H9 (cell line): ENCODE measurements at regions not wholly inside any gene's neighbourhood (a gene's known extent, or its start where the extent isn't known, plus 50 kb on each side); places are given as distances from the start of the nearest gene placed in this dataset.

Experiments
- DNase-seq: peaks from one replicate; pipeline ENCODE4 v3.0.0-alpha.2; 2017
- H2AFZ ChIP-seq: one replicate; pipeline ENCODE4 v1.6.1; 2013; ENCODE audit warnings: mild to moderate bottlenecking, low read length, control low read depth, moderate library complexity
- H2AK5ac ChIP-seq: 2 replicates; pipeline ENCODE4 v1.6.1; 2013; ENCODE audit warnings: low read length, control low read depth, mixed read lengths; ENCODE audit not compliant: insufficient read length
- H2BK120ac ChIP-seq: one replicate; pipeline ENCODE4 v1.6.1; 2013; ENCODE audit warnings: low read depth, mild to moderate bottlenecking, low read length, control low read depth, inconsistent platforms; ENCODE audit not compliant: poor library complexity, severe bottlenecking
- H2BK12ac ChIP-seq: 2 replicates; pipeline ENCODE4 v1.6.1; 2013; ENCODE audit warnings: low read length, control low read depth, mixed read lengths, low read depth; ENCODE audit not compliant: insufficient read length
- H2BK15ac ChIP-seq: 2 replicates; pipeline ENCODE4 v1.6.1; 2013; ENCODE audit warnings: low read depth, low read length, control low read depth
- H2BK20ac ChIP-seq: one replicate; pipeline ENCODE4 v1.6.1; 2013; ENCODE audit warnings: low read depth, mild to moderate bottlenecking, low read length, control low read depth, inconsistent platforms; ENCODE audit not compliant: poor library complexity, severe bottlenecking
- H2BK5ac ChIP-seq: 2 replicates; pipeline ENCODE4 v1.6.1; 2013; ENCODE audit warnings: low read length, control low read depth, mixed read lengths; ENCODE audit not compliant: insufficient read length
- H3K14ac ChIP-seq: 2 replicates; pipeline ENCODE4 v1.6.1; 2013; ENCODE audit warnings: low read length, control low read depth; ENCODE audit not compliant: insufficient read depth
- H3K18ac ChIP-seq: 2 replicates; pipeline ENCODE4 v1.6.1; 2013; ENCODE audit warnings: low read depth, mild to moderate bottlenecking, mixed read lengths, low read length, control low read depth; ENCODE audit not compliant: insufficient read length
- H3K23ac ChIP-seq: 2 replicates; pipeline ENCODE4 v1.6.1; 2013; ENCODE audit warnings: low read length, control low read depth, mixed read lengths, low read depth; ENCODE audit not compliant: insufficient read length
- H3K23me2 ChIP-seq: 2 replicates; pipeline ENCODE4 v1.6.1; 2013; ENCODE audit warnings: low read depth, mild to moderate bottlenecking, mixed read lengths, low read length, control low read depth; ENCODE audit not compliant: insufficient read length, poor library complexity, severe bottlenecking
- H3K27ac ChIP-seq: 2 replicates; pipeline ENCODE4 v1.5.1; 2013; ENCODE audit warnings: low read length, control low read depth, mixed read lengths, low read depth; ENCODE audit not compliant: insufficient read length
- H3K27me3 ChIP-seq: 2 replicates; pipeline ENCODE4 v1.6.1; 2013; ENCODE audit warnings: low read length, control low read depth, inconsistent platforms; ENCODE audit not compliant: insufficient read depth
- H3K4ac ChIP-seq: 2 replicates; pipeline ENCODE4 v1.6.1; 2013; ENCODE audit warnings: low read depth, mild to moderate bottlenecking, control low read depth, inconsistent platforms, low read length, moderate library complexity
- H3K4me1 ChIP-seq: 2 replicates; pipeline ENCODE4 v1.6.1; 2013; ENCODE audit warnings: low read length, control low read depth, inconsistent platforms; ENCODE audit not compliant: insufficient read depth
- H3K4me2 ChIP-seq: 2 replicates; pipeline ENCODE4 v1.6.1; 2013; ENCODE audit warnings: low read length, control low read depth, mixed read lengths; ENCODE audit not compliant: insufficient read length, insufficient read depth
- H3K56ac ChIP-seq: 2 replicates; pipeline ENCODE4 v1.6.1; 2013; ENCODE audit warnings: low read depth, mild to moderate bottlenecking, mixed read lengths, low read length, control low read depth; ENCODE audit not compliant: insufficient read length
- H3K79me1 ChIP-seq: 2 replicates; pipeline ENCODE4 v1.6.1; 2013; ENCODE audit warnings: low read depth, mild to moderate bottlenecking, moderate library complexity, low read length, control low read depth, inconsistent platforms; ENCODE audit not compliant: insufficient read depth, poor library complexity, severe bottlenecking
- H3K79me2 ChIP-seq: 2 replicates; pipeline ENCODE4 v1.6.1; 2013; ENCODE audit warnings: low read length, control low read depth, inconsistent platforms; ENCODE audit not compliant: insufficient read depth
- H3K9ac ChIP-seq: 2 replicates; pipeline ENCODE4 v1.6.1; 2013; ENCODE audit warnings: low read length, control low read depth, mixed read lengths; ENCODE audit not compliant: insufficient read length; ENCODE audit errors: extremely low read depth
- H3K9me3 ChIP-seq: one replicate; pipeline ENCODE4 v1.6.1; 2013; ENCODE audit warnings: low read depth, low read length, inconsistent platforms; ENCODE audit not compliant: control insufficient read depth
- H3T11ph ChIP-seq: one replicate; pipeline ENCODE4 v1.6.1; 2013; ENCODE audit warnings: mild to moderate bottlenecking, low read length, control low read depth, inconsistent platforms
- H4K20me1 ChIP-seq: one replicate; pipeline ENCODE4 v1.6.1; 2013; ENCODE audit not compliant: control insufficient read depth, insufficient read length, insufficient read depth
- H4K5ac ChIP-seq: 2 replicates; pipeline ENCODE4 v1.6.1; 2013; ENCODE audit warnings: low read depth, mild to moderate bottlenecking, mixed read lengths, low read length, control low read depth; ENCODE audit not compliant: insufficient read length
- H4K8ac ChIP-seq: replicated peaks from 2 replicates; pipeline ENCODE4 v1.6.1; 2013; ENCODE audit warnings: low read length, control low read depth, mixed read lengths, low read depth; ENCODE audit not compliant: insufficient read length
- H4K91ac ChIP-seq: 2 replicates; pipeline ENCODE4 v1.6.1; 2013; ENCODE audit warnings: low read depth, mild to moderate bottlenecking, moderate library complexity, mixed read lengths, low read length, control low read depth; ENCODE audit not compliant: insufficient read length
- H3K27ac Mint-ChIP-seq, 3 experiments: 2 replicates in 2 of 3; 3 replicates in 1 of 3; pipeline ENCODE4 v1.8.0; 2020 to 2021; ENCODE audit warnings: mixed read lengths in 3 of 3, mild to moderate bottlenecking in 1 of 3, moderate library complexity in 1 of 3
- H3K27me3 Mint-ChIP-seq: 2 replicates; pipeline ENCODE4 v1.8.0; 2021; ENCODE audit warnings: low read depth, mild to moderate bottlenecking, moderate library complexity, mixed read lengths
- H3K36me3 Mint-ChIP-seq, 3 experiments: 2 replicates in 2 of 3; 3 replicates in 1 of 3; pipeline ENCODE4 v1.8.0; 2020 to 2021; ENCODE audit warnings: low read depth in 3 of 3, mixed read lengths in 3 of 3; ENCODE audit not compliant: insufficient read depth in 1 of 3
- H3K4me1 Mint-ChIP-seq, 2 experiments: 2 replicates each; pipeline ENCODE4 v1.8.0; 2020; ENCODE audit warnings: mixed read lengths in 2 of 2
- H3K4me3 Mint-ChIP-seq, 2 experiments: 2 replicates in 1 of 2; 3 replicates in 1 of 2; pipeline ENCODE4 v1.8.0; 2020 to 2021; ENCODE audit warnings: mild to moderate bottlenecking in 2 of 2, mixed read lengths in 2 of 2, moderate library complexity in 1 of 2
- H3K9me3 Mint-ChIP-seq, 2 experiments: 2 replicates in 1 of 2; 3 replicates in 1 of 2; pipeline ENCODE4 v1.8.0; 2020; ENCODE audit warnings: mild to moderate bottlenecking in 2 of 2, mixed read lengths in 2 of 2, moderate library complexity in 1 of 2
- CTCF ChIP-seq: fragments of 200-600 bp; sonication (generic); conservative IDR thresholded peaks from 3 replicates; pipeline ENCODE4 v1.8.0; 2021; ENCODE audit warnings: antibody characterized with exemption, mild to moderate bottlenecking
- WGBS: extraction: QIAGEN DNeasy Blood & Tissue Kit; methylation state at CpG from one replicate; pipeline ENCODE4 v1.1.7; 2013; ENCODE audit warnings: missing lambda C conversion rate, low lambda C conversion rate, mixed read lengths; ENCODE audit not compliant: insufficient read length; ENCODE audit errors: extremely low coverage; 5-methylcytosine and 5-hydroxymethylcytosine counted together

- Histone ChIP-seq H3K56ac (no peak overlapping the region), H2BK120ac (no peak overlapping the region), H2AK5ac (no peak overlapping the region), H3K79me2 (no peaks in the 10 kb centered on the region), H2BK15ac (no peak overlapping the region), H3K27ac (no peak overlapping the region), H4K5ac (no peak overlapping the region), H3T11ph (no peak overlapping the region), H3K14ac (no peak overlapping the region), H3K4ac (no peak overlapping the region), H2BK20ac (no peak overlapping the region), H4K91ac (no peak overlapping the region), H4K8ac (no peak overlapping the region), H3K23me2 (no peaks in the 10 kb centered on the region), H3K79me1 (no peaks in the 10 kb centered on the region), H2BK5ac (no peak overlapping the region), H3K23ac (no peak overlapping the region), H3K4me1 (peaks cover 15% of the 10 kb centered on the region; the same call in 1 of the 2 replicates), H3K18ac (no peak overlapping the region), H4K20me1 (no peaks in the 10 kb centered on the region), H2AFZ (no peak overlapping the region), H3K9ac (no peak overlapping the region), H2BK12ac (no peak overlapping the region), H3K4me2 (no peak overlapping the region), H3K27me3 (no peaks in the 10 kb centered on the region), H3K9me3 (no peaks in the 10 kb centered on the region)
- H3K27ac Mint-ChIP-seq, result no peak overlapping the region; a peak in 1 of 7 replicates
- DNase-seq, result no peak
- no peak overlapping the region for H3K4me3 Mint-ChIP-seq
- peaks cover 51 to 58% of the 10 kb centered on the region in 2 experiments for H3K4me1 Mint-ChIP-seq
- H3K36me3 Mint-ChIP-seq, result no peaks in the 10 kb centered on the region; a peak in 1 of 7 replicates
- no CpG with 5 or more reads among the region's 3 CpGs for WGBS
- H3K27me3 Mint-ChIP-seq, result no peaks in the 10 kb centered on the region
- no peaks in the 10 kb centered on the region; a peak in 1 of 5 replicates for H3K9me3 Mint-ChIP-seq
- no peak for TF ChIP-seq CTCF
These were observed 588.5 kb downstream of the VRK1 start for GRCh38 chr14:97385727-97386126.
